NCI-H748 (cell line): ENCODE measurements at regions not wholly inside any gene's neighbourhood (a gene's known extent, or its start where the extent isn't known, plus 50 kb on each side); places are given as distances from the start of the nearest gene placed in this dataset.

Source experiments
- DNase-seq: peaks from one replicate; lab custom pipeline; 2025; ENCODE audit not compliant: unreplicated experiment; lab: John Stamatoyannopoulos, UW

DNA sequence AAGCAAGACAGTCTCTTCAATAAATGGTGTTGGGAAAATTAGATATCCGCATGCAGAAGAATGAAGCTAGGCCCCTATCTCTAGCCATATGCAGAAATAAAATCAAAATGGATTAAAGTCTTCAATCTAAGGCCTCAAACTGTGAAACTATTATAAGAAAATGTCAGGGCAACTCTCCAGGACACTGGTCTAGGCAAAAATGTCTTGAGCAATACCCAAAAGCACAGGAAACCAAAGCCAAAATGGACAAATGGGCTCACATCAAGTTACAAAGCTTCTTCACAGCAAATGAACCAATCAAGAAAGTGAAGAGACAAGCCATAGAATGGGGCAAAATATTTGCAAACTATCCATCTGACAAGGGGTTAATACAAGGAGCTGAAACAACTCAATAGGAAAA lies 338.8 kb downstream of the NNT start:
- DNase-seq = no peak

DNA sequence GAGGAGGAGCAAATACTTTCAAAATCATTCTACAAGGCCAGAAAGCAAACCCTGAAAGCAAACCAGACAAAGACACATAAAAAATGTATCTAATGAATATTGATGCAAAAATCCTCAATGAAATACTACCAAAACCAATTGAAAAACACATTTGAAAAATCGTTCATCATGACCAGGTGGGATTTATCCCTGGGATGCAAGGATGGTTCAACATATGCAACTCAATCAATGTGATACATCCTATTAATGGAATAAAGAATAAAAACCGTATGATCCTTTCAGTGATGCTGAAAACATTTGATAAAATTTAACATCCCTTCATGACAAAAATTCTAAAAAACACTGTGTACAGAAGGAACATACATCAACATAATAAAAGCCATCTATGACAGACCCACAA lies 337.6 kb downstream of the NNT start:
- no peak for DNase-seq

DNA sequence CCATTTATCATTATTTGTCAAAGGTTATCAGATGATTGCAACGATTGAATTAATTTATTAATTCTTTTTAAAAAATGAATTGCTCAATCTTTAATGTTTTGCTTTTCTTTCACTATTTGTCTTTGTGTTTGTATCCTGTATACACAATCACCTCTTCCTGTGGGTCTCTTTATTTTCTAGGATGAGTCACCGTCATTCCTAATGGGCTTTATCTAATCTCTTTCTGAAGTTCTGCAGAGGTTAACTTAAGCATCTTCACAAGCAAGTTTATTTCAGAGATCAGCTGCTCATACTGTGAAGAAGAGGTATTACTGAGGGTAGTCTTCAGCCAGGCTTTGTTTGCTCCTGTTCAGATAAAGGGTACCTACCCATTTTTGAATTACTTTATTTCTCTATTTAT lies 323.9 kb downstream of the NNT start:
- DNase-seq = no peak

DNA sequence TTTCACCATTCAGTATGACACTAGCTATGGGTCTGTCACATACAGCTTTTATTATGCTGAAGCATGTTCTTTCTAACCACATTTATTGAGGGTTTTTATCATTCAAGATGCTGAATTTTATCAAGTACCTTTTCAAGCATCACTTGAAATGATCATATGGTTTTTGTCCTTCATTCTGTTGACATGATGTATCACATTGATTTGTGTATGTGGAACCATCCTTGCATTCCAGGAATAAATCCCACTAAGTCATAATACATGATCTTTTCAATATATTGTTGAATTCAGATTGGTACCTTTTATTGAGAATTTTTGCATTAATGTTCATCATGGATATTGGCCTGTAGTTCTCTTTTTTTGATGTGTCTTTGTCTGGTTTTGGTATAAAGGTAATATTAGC lies 317.4 kb downstream of the NNT start:
- DNase-seq = no peak

DNA sequence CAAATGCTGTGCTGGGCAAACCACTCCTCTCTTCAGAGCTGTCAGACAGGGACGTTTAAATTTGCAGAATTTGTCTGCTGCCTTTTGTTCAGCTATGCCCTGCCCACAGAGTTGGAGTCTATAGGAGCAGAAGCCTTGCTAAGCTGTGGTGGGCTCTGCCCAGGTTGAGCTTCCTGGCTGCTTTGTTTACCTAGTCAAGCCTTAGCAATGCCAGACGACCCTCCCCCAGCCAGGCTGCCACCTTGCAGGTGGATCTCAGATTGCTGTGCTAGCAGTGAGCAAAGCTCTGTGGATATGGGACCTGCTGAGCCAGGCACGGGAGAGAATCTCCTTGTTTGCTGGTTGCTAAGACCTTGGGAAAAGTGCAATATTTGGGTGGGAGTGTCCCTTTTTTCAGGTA lies 314.9 kb downstream of the NNT start:
- no peak for DNase-seq

DNA sequence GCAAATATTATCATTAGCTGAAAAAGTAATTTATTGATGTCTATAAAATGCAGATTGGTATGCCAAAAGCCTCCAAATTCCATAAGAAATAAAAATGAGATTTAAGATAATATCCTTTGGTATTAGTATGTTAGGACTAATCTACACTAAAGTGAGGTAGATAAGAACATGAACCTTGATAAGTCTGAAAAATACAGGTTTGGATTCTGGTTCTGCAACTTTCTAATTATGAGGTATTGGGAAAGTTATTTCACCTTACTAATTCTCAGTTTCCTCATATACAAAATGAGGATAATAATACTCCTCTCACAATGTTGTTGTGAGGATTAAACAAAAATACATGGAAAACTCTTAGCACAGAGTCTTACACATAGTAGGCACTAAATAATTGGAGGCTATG lies 300.1 kb downstream of the NNT start:
- no peak for DNase-seq

DNA sequence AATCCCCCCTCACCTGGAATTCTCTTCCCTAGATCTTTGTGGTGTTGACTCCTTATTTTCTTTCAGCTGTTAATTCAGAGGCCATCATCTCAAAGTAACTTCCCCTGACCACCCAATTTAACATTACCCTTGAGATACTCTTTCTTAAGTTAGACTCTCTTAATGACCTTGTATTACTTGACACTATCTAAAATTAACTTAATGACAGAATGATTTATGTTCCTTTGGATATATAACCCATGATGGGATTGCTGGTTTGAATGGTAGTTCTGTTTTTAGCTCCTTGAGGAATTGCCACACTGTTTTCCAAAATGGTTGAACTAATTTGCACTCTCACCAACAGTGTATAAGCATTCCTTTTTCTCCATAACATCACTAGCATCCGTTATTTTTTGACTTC lies 298.0 kb downstream of the NNT start:
- no peak for DNase-seq

DNA sequence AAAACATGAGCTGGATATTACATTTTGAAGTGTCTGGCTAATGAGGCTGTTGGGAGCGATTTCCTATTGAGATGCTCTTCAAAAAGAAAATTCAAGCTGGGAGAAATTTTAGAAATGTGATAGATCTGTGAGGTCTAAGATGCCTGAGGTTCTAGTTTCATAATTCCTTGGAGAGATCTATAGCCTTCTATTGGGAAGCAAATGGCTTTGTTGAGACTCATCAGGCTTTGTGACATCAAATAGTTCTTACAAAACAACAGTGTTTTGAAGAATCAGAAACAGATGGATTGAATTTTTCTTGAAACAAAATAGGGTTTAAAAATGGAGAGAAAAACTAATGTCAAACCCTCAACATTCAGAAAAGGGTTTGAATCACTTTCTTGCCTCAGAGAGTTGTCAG lies 292.9 kb downstream of the NNT start:
- no peak for DNase-seq

DNA sequence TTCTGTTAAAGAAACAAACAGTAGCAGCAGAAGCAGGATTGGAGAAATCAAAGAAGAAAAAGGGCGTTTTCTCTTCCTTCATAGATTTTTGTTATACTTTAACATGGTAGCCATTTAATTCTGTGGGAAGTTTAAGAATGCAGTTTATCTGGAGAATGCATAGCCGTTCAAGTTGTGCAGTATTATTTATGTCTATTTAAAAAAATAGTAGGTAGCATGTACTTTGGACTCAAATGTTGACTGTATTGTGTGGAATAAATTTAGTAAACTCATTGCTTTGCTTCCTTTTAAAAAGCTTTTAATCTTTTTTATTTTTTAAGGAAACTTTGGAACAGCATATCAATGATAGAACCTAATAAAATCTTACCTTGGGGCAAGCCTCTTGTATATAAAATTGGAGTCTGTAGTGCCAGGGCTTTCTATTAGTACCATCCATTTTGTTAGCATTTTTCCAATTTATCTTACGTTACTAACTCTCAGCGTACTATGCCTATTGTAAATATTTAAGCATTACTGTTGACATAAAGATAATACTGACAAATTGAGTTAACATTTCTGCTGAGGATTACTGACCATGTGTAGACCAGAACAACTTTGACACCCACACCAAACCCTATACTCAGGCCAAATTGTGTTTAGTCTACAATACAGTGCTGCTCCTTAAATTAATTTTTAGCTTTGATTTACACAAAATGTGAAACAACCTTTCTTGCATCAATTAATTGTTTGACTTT lies 291.1 kb downstream of the NNT start:
- no peak for DNase-seq

DNA sequence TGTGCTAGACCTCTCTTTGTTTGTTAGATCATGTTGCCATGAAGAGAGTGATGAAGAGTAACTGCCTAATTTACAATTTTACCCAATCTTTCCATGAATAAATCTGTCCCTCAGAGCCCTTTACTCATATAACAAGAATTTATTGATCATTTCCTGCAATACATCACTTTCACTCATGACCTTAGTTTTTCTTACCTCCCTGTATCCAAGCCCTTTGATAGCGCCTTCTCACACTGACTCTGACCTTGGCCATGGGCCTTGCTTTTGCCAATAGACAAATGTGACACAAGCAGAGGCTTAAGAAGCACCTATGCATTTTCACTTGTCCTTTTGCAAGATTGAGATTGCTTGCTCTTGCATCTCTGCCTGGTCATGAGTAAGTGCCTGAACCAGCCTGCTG lies 288.1 kb downstream of the NNT start:
- no peak for DNase-seq

DNA sequence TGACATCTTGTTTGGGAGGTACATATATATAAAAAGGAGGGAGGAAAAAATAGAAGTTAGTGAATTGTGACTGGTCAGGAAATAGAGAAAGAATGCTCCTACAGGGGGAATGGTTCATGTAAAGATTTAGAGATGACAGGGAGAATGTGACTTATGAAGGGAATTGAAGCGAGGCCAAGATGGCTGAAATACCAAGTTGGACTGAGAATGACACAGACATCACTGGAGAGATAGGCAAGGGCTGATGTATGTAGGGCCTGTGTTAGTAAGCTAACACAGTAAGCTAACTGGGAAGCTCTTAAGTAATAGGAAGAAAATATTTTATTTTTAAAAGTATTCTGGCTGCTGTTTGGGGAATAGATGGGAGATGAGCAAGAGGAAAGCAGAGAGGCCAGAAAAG lies 286.3 kb downstream of the NNT start:
- DNase-seq = no peak

DNA sequence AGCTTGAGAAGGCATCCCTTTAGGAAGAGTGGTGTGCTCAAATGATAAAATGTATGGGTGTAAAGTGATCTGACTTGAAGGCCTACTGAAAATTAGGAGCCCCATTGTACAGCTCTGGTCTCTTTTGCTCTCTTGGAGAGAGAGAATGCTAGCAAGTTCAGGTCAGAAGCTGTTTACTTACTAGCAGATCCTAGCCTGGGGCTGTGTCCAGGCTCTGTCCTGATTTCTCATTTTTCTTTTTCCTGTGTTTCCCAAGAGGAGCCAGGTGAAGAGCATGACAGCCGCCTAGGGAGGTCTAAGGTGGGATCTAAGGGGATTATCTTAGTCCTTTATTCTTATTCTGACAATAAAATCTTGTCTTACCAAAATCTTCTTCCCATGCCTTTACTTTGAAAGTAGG lies 272.8 kb downstream of the NNT start:
- DNase-seq = no peak

DNA sequence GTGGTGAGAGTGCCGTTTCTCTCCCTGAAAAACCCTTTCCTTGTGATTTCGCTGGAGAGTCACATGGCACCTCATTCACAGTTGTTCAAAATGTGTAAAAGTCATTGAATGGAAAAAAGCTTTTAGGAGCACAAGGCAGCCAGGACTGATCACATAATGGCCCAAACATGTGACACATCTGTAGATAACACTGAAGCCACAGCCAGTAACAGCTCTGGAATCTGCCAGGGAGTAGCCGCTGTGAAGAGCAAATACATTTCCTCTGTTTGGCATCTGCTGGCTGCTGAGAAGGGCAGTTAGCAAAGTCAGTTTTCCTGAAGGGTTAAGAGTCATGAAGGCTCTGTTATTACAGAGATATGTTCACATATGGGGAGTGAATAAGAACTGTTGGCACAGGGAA lies 271.8 kb downstream of the NNT start:
- DNase-seq = no peak

DNA sequence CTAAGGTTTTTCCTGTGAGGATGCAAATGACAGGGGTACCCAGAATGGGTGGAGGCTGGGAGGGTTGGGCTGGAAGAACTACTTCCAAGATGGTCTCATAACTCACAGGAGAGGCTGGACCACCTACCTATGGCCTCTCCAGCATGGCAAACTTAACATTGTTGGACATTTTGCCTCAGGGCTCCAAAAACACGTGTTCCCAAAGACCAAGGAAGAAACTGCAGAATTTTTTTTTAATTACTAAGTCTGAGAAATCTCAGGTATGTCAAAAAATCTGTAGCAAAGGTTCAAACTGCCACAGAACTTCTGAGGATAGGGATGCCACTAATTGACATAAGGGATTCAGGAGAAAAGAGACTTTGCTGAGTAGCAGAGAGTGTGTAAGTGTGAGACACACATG lies 270.8 kb downstream of the NNT start:
- no peak for DNase-seq

DNA sequence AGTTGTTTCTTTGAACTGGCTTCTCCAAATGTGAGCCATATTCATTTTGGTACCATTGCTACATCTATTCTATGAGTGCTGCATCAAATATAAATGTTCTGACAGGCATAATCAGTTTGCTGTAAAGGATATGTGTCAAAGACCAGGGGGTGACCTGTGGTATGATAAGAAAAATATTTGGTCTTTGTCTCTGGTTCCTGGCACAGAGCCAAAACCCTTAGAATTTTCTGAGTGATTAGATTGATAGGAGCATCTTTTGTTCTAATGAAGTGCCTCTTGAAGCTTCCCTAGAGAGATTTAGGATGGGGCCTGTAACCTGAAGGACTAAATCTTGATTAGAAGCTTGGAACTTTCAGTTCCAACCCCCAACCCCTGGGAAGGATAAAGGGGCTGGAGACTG lies 256.3 kb downstream of the NNT start:
- peak; percentile 71 for DNase-seq

DNA sequence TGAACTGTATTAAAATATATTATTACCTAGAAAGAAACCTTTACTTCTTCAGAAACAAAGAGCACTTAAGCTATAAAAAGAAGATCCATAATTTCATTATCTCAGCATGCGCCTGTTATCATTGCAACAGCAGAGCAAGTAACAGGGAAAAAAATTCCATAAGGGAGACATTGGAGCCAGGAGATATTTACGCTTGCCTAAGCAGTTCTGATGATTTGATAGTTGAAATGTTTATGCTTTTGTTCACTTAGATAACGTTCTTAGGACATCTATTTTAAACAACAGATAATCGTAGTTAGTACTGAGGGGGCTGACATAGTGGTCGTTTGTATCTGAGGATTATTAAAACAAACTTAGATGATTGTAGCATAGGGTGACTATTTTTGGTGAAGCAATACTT lies 252.5 kb downstream of the NNT start:
- DNase-seq = no peak

DNA sequence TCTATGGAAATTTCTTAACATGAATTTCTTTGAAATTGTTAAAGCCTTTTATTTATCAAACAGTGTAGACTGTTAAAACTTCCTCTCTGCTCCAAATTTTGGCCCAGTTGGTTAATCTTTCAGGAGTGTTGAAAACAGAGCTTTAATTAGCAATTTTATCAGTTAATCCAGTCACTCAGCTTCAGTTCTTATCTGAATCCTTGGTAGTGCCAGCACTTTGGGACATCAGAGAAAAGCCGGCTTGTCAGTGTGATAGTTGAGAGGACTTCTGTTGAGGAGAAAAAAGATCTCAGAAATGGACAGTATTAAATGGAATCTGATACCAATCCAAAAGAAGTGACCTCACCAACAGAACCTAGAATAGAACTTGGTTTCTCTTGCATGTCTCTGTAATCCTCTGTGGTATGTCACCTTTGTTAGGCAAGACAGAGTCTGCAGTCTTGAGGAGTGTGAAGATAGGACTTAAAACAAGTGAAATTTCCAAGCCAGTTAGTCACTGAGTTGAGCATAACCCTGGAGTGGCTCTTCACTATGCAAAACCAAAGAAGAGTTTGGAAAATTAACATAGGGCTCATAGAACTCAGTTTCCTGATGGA lies 251.8 kb downstream of the NNT start:
- no peak for DNase-seq

DNA sequence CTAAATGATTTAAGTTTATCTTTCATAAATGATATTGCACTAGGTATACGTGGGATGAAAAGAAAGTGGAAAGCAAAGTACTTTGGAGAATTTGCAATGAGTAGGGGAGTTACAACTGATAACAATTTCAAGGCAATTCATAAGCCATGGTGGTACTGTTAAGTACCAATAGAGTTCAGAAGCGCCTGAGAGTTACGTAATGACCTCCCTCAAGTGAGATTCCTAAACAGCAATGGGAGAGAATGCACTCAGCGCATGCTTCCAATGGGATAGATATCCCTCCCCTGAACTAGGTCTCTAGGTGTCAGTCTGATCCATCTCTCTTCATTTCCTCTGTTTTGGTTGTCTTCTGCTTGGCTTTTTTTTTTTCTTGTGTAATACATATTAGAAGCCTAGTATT lies 249.3 kb downstream of the NNT start:
- no peak for DNase-seq

DNA sequence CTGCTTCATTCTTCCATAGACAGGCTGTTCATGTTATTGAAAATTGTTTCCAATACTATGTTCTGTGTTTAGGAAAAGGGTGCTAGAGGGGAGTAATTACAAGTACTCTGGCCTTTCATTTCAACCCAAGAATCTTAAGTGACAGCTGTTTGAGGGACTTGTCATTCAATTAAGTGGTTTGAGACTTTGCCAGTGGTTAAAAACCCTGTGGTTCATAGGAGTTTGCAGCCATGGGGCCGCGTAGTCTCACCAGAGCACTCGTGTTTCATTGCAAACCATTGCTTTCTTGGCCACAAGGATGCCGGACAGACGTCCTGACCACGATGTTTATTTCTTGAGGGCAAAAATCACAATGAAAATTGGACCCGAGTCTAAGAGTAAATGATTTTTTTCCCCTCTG lies 248.8 kb downstream of the NNT start:
- DNase-seq = no peak

DNA sequence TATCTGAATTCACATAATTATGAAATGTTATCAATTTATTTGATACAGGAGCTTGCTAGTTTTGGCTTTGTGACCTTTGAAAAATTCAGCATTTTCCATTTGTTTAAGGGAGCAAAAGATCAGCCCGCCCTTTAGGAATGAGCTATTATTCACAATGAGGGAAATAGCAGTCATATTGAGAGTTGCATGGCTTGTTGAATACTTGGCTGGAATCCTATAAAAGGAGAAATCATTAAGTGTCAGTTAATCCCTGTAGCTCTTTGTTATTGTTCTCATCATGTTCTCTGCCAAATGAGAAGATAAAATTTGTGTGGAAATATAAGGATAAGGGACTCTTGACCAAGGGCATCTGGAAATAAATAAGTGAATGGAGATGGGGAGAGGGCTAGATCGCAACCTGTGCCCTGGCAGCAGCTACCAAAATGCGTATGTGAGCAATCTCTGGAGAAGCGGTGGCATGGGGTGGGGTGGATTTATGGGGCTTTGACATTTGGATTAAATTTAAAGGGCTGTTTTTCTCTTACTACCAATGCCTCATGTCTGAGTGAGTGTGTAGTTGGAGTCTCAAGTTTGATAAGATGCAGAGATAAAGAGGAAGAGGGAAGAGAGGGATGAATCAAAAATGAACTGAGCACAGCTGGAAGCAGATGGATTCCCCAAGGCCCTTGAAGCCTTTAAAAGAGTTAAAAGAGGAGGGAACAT lies 237.6 kb downstream of the NNT start:
- no peak for DNase-seq

DNA sequence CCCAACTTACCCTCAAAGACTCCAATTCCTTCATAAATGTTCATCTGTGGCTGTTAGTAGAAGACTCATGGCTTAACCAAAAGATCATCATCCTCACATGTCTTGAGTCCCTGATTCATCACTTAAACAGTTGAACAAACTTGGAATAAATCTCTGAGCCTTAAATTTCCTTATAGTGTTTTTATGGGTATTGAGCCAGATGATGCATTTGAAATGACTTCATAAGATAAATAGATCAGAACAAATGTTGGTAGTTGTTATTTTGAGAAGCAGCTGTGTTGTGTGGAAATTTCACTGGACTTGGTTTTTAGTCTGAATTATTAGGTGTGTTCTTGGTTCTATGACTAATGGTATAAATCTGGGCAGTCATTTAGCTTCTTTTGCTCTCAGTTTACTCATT lies 236.2 kb downstream of the NNT start:
- no peak for DNase-seq

DNA sequence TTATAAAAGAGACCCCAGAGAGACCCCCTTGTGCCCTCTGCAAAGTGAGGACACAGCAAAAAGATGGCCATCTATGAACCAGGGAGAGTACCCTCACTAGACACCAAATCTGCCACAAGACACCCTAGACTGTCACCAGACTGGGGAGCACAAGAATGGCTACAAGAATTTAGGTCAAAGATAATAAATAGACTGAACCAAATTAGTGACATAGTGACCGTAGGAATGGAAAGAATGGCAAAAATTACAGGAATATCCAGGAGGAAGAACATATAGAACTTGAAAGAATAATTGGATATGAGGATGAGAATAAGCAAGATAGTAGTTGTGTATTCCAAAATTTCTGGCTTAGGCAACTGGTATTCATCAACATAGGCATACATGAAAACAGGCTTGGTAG lies 235.0 kb downstream of the NNT start:
- DNase-seq = no peak

DNA sequence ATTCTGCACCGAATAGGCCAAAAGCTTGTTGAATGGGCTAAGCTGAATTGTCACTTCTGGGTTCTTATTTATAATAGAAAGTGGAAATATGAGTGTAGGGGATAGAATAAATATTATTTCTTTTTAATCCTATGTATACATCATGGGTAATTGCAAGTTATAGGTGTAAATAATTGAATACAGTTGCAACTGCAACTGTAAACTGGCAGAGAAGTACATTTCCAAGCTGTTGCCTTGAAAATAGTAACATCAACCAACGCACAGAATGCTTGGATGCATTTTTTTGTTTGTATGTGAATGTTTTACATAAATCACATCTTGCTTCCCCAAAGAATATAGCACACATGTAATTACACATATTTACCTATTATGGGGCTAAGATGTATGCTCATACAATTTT lies 234.1 kb downstream of the NNT start:
- no peak for DNase-seq
